GM21723 (cell line): ENCODE measurements at regions not wholly inside any gene's neighbourhood (a gene's known extent, or its start where the extent isn't known, plus 50 kb on each side); places are given as distances from the start of the nearest gene placed in this dataset.

Source experiments
- ATAC-seq: cut with Tn5 transposase; IDR thresholded peaks from one replicate; pipeline ENCODE4 v1.9.1; 2021; ENCODE audit warnings: mild to moderate bottlenecking, moderate library complexity; ENCODE audit not compliant: unreplicated experiment

DNA sequence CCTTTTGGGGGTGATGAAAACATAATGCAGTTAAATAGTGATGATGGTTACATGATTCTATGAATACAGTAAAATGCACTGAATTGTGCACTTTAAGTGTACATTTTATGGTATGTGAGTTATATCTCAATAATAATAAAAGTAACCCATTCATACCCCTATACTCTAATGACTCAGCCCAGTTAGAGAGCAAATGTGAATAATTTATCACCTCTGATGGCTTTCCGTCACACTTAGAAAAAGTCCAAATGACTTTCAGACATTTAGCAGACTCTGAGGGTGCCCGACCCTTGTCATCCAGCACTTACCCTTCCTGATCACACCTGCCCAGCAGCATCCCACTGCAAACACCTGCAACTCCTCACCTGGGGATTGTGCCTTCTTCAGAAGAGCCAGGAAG lies 148.1 kb upstream of the MAF start:
- ATAC-seq, result no peak

DNA sequence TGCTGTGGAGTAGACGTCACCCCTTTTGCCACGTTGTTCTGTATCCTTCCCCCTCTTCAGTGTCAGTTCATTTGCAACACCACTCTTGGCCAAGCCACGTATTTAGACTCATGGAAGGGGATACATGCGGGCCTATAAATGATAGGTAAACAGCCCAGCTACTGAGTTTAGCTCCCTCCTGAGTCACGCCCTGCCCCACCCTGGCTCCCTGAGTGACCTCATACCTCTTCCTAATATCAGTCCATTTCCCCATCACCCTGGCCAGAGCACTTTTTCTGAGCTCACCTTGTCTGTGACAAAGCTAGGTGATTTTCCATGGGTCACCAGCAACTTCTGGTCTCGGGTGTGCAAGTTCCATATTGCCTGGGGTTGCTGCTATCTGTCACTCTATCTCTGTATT lies 147.2 kb upstream of the MAF start:
- no peak for ATAC-seq

DNA sequence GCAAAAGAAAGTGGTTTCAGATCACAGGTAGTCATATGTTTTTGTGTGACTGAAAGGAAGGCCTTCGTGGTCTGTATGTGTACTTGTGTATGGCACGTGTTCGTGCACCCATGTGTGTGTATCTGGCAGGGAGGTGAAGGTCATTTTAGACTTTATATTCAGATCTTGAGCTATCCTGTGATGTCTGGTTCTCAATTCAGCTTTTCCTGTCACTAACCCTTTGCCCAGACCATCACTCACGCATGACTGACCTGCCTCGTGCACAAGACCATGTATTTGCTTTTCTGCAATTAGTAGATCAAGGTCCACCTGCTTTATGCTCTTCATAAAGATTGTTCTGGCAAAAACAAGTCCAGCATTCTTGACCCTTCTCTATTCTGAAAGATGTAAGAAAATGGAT lies 139.7 kb upstream of the MAF start:
- no peak for ATAC-seq

DNA sequence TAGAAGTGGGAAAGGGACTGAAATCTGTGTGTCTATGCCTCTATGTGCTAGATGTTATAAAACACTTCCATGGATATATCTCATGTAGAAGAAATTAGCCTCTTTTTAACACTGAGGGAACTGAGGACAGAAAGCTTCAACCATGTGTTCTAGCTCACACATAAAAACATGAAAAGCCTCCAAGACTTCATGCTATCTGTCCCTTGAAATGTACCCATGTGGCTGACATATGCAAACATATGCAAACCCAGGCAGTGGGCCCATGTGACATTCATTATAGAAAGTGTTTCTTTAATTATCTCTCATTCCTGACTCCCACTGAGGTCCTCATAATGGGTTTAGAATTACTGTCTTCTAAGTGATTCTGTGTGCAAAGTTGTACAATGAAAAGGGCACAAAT lies 134.7 kb upstream of the MAF start:
- no peak for ATAC-seq

DNA sequence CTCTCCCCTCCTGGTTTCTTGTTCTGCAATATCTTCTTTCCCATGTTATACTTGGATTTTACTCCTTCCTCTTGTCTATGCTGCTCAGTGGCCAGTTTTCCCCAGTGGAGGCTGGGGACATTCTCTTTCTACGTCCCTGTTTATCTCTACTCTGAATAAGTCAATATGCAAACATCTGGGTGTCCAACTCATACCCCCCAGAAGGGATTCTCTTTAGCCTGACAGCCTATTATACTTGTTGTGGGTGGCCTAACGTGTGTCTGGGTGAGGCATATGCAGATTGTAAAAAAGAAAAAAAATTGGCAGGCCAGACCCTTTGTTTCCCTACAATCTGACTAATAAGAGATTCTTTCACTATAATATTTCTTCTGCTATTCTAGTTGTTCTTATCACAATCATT lies 134.2 kb upstream of the MAF start:
- ATAC-seq, result no peak

DNA sequence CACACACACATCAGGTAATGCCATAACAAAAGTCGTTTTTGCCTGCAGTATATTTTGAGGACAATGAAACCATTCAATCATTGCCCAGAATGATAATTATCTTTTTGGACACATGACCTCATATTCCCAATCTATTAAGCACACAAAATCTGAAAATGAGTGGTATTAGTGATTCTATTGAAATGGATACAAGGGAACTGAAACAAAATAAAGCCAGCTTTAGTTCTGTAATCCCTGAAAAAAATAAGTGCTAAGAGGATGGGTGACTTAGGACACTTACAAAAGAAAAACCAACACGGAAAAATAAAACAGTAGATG lies 128.3 kb upstream of the MAF start:
- ATAC-seq, result no peak

DNA sequence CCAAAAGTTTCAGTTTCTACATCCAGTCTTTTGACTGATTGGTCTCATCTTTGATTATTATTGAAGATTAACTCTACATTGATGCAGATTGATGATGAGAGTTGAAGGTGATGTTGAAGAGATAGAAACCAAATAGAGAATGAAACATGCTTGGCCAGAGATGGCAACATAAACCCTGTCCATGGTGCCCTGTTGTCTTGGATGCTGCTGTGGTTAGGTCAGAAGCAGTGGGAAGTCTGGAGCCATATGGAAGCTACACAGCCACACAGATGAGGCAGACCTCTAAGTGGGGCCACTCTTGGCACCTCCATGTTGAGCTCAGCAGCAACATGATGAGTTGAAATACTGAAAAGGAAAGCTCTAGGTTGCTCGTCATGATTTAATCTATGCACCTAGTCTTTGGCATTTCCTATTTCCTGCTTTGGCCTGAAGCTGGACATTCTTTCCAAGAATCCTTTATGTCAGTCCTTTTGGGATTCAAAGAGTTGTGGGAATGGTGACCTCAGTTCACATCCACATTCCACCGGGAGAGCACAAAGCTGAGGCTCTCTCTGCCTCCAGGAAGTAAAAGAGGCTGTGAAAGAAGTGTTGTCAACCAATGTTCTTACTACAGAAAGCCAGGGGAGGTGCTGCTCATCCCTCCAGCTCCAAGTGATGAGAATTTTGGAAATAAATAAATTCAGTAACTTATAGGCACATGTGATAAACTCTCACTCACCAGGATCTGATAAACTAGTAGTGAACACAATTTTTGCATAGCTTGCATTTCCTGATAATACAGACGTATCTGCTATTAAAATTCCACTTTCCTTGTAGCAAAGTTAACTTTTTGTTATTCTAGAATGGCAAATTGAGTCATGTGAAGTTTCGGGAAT lies 127.7 kb upstream of the MAF start:
- ATAC-seq, result no peak

DNA sequence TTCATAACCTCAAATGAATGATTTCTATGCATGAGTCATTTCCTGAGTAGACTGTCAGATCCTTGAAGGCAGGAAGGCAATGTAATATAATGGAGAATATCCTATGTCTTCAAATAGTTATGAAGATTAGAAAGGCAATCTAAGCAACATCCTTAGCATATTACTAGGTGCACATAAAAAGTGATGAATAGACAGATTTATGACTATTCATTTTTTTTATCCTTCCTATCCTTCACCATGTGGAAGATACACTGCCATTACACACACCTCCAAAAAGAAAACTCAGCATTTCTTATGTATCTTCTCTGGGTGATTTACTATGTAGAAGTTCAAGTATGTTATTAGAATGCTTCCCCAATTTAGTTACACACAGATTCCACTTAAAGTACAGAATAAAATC lies 126.4 kb upstream of the MAF start:
- no peak for ATAC-seq

DNA sequence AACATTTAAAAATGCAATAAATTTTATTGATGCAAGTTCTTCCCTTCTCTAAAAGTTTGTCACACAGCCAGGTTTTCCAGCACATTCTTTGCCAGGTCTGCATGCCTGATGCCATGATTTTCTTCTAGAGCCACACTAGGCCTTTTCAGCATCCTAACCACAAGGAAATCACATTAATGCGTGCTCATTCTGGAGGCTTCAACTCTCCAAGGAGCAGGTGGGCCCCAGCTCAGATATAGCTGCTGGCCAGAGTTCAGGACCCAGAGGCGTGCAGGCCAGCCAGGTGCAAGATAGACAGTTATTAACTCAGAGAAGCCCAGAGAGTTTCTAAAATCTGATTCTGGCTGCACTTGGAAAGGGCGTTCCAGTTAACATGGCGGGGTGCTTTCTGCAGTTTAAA lies 124.5 kb upstream of the MAF start:
- ATAC-seq, result no peak

DNA sequence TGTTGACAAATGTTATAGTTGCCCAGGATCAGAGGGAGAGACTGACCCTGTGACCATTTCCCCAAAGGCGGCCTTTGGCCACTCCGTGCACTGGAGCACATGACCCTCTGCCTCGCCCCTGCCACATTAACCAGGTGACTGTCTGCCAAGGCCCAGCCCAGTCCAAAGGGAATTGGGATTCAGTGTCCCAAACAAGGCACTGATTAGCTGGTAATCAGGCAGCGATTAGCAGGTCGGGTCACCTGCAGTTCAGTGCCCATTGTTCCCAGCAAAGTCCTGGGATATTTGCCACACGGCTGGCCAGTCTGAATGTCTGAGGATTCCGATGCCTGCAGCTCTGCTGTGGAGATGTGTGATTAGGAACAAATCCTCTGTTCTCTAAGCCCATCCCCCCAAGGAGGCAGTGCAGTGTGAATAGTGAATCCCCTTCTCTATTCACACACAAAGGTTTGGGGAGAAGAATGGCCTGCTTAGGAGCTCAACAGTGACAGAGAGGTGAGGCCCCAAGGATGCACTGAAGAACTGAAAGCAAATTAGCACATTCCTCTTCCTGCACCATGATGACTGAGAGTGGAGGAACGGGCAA lies 123.1 kb upstream of the MAF start:
- ATAC-seq, result no peak

DNA sequence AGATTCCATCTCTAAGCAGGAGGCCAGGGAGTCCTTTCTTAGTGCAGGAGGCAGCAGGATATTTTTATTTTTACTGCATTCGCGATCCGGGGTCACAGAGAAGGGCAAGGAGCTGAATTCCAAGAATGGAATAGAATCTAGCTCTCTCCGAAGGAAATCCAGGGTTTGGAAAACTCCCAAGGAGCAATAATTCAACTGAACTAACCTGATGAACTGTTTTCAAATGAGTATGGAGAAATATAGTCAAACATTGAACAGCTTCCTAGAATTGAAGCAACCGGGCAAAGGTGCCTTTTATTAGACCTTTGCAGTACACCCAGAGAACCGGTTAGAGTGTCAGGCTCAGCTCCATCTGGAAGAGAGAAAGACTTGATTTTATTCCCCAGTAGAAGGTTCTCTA lies 120.7 kb upstream of the MAF start:
- ATAC-seq, result no peak

DNA sequence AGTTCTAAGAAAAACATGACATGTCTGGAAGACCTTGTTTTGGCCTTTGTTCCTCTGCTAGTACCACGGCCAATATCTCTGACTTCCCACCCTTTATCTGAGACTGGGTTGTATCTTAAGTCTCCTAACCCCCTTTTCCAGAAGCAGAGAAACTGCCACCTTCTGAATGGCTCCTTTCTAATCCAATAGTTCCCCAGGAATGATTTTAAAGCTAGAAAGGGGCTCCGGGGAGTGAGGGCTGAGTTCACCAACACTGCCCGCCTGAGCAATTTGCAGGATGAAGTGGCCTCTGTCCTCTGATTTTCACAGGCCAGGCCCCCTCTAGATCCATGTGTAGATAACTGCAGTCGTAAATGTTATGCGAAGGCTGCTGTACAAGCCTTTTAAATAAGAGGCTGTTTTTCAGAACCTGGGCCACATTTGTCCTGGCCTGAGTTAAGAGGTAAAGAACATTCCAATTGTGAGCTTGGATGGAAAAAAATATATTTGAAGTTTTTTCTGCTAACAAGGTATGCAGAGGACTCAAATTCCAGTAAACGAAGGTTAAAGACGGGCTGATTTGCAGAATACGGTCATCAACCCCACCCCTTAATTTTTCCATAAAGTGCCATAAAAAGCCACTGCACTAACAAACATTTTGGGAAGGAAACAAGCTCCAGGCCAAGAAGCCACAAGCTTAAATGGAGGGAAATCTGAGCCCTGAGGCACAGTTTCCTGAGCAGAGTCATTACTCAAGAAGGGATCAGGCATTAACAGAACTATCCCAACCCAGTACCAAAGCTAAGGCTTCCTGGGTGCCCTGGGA lies 117.0 kb upstream of the MAF start:
- ATAC-seq, result no peak

DNA sequence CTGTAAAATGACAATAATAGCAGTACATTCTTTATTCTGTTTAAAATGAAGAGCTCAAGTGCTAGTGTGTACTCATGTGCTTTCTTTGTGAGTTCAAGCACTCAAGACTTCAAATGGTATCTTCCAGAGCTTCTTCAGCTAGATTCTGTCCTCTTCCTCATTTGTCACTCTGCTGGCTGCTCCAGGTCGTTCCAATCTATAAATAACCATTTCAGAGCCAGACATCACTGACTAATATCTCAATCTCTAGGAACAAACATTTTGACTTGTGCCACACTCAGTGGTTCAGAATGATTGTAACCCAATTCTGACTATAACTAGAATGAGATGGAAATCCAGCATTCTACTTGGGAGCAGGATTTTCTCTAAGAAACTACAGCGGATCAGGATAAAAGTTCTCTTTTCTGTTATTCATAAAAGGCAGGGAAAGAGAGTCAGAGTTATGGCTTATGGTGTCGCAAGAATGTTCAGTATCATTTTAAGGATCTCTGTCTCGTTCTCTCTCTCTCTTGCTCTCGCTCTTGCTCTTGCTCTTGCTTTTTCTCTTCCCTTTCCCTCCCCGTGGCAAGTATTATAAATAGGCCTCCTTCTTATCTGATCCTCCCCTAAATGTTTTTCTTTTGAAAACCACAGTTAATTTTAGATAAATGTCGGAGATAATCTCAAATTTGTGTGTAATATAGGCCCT lies 116.3 kb upstream of the MAF start:
- ATAC-seq, result no peak

DNA sequence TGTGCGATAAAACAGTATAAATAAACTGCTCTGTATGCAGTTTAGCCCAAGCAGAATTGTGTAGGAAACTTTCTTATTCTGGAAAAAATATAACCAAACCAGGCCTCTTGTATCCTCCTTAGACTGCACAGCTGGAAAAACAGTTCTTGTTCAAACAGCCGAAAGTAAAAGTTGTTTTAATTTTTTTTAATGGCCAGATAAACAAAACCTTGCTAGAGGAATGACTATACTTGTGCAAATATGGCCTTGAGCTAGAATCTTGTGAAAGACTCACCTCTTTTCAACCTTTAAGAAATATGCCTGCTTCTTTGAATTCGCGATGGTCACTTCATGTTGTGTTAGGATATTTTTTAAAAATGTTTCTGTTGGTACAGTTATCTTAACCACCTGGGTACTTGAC lies 114.5 kb upstream of the MAF start:
- ATAC-seq, result no peak

DNA sequence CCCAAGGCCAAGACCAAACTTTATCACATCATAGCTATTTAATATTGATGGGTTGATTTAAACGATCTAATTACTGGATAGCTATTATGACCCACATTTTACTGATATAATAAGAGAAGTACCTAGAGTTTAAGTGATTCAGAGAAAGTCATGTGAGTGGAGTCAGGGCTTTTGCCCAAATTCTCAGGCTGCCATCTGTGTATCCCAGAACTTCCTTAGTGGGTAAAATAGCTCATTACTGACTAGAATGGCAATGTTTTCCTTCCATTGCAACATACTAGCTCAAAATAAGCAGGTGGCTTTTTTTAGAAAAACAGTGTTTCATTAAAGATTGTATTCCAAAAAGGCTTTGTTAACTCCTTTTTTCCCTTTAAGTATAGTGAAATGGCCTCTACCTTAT lies 113.9 kb upstream of the MAF start:
- ATAC-seq, result no peak

DNA sequence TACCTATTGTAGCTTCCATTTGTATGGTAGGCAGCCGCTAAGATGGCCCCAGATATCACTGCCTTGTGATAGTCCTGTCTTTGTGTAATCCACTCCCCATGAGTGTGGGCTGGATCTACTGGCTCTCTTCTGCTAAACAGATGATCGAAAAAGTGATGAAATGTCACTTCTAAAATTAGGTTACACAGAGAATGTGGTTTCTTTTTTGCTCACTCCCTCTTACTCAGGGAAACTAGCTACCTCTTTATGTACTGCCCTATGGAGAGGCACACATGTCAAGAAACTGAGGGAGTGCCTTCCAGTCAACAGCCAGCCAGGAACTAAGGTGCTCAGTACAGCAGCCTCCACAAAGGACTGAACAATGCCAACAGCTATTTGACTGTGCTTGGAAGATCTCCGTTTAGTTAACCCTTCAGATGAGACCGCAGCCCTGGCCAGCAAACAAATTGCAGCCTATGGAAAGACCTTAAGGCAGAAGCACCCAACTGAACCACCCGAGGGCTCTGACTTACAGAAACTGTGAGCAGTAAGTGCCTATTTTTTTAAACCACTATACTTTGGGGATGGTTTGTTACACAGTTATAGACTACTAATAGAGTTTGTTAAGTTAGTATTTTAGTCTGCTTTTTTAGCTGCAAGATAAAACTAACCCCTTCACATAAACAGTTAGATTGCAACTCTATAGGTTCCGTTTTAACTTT lies 113.2 kb upstream of the MAF start:
- no peak for ATAC-seq

DNA sequence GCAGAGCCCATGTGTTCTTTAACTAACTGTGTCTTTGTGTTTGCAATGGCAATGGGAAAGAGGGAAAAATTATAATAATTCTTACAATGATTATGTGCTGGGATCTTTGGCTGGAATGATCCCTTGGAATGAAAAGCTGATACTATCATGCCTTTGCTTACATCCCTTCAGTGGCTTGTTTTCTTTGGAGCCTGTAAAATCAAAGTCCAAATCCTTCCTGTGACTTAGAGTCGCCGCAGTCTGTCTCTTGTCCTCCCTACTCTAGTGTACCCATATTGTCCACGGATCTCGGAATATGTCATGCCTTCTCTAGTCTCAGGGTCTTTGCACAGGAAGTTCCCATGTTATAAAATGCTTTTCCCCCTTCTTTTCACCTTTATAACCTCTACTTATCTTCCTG lies 111.7 kb upstream of the MAF start:
- ATAC-seq, result no peak

DNA sequence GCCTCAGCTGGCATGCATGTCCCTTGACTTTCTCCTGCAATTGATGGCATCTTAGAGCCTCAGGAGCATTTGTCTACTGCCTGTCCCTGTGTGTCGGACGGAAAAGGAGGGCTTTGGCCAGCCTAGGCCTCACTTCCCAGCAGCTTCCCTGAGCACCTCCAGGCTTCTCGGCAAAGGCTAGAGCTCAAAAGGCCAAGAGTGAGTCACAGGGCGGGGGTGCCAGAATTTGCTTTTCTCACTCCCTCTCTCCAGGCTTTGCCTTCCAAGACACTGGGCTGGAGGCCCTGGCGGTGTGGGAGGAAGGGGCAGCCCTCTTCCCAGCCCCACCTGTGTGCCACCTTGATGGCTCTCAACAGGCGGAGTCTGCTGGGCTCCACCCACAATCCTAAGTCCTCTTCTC lies 107.3 kb upstream of the MAF start:
- no peak for ATAC-seq

DNA sequence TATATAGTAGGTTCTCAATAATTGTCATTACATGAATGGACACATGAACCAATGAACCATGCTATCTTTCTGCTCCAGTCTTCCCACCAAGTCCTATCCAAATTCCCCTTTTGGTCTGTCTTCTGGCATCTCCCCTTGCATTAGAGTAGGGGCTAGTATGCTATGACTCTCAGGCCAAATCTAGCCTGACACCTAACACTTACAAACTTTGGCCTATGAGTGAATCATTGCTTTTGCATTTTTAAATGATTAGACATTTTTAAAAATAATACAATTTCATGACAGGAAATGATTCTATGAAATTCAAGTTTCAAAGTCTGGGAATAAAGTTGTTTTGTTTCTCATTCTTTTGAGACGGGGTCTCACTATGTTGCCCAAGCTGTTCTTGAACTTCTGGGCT lies 102.5 kb upstream of the MAF start:
- ATAC-seq, result no peak

DNA sequence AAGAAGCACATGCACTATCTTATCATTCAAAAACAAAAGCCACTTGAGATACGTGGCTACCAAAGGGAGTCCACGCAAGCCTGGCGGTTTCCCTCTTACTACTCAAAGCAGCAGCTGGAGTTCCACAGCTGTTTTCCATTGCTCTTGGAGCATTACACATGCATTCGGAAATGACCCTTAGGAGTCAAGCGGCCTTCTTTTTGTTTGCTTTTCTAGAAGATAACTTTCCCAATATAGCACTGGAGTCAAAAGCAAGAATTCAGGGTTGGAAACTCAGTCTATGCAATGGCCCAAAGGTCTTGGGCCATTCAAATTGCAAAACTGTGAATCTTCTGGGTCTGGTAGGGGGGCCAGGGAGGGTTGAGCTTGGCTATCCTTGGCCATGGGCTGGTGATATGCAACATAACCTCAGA lies 97.8 kb upstream of the MAF start:
- no peak for ATAC-seq

DNA sequence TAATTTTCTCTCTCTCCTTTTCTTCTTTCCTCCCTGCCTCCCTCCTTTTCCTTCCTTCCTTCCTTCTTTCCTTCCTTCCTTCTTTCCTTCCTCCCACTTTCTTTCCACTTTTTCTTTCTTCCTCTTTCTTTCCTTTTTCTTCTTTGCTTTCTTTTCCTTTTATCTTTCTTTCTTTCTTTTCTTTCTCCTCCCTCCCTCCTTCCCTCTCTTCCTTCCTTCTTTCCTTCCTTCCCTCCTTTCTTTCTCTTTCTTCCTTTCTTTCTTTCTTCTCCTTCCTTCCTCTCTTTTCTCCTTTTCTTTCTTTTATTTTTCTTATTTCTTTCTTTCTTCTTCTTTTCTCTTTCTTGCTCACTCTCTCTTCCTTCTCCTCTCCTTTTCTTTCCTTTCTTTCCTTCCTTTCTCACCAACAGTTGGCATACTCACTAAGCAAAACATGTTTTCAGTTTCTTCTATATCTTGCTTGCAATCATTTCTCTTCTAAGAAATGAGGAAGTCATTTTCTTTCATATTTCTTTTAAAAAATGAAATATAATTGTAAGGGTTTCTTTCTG lies 97.1 kb upstream of the MAF start:
- no peak for ATAC-seq
